ENCODE measurements at regions not wholly inside any gene's neighbourhood (a gene's known extent, or its start where the extent isn't known, plus 50 kb on each side); places are given as distances from the start of the nearest gene placed in this dataset.

DNA sequence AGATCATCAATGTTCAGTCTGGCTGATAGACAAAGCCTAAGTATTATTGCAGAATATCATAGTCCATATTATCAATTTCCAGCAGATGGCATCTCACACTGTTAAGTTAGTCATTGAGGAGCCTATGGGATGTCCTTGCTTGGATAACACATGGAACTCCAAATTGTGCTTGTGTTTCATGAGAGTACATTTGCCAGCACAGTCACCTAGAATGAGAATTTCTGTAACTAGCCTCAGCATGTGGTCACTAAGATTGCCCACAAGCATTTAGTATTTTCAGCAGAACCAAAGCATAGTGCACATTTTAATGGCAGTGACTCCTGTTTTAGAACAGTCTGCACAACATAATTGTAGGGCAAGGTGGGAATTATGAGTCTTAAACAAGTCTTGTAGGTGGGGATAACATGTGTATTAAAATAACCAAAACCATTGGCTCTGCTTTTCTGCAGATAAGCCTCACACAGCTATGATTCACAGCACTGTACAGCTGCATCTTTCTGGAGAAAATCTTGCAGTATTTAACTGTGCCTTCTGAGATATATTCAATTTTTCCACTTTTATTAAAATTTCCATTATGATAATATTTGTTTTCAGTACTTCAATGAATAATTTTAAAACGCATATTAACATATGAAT lies 882.8 kb upstream of the SOX9 start:
- no peak for DNase-seq

DNA sequence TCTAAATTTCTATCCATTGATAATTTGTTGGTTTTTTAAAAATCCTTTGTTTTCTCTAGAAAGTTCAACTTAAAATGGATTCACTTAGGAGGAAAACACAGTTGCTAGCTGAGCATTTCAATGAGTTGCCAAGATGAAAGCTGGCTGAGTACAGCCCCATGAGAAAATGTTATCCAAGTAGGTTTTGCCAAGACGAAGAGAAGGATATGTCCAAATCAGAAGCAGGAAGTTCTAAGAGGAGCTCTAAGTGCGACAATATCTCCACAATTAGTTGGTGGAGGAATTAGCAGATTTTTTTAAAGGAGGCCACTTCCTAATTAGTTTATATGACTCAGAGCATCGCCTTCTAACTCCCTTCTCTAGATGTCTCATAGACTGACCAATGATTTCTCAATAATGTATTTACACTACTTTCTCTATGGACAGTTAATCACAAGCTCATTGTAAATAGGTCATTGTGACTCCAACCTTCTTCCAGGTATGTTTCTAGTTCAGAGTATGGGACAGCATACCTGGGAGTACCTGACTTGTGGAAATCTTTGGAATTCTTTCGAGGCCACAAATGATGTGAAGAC lies 873.3 kb upstream of the SOX9 start:
- DNase-seq = no peak

DNA sequence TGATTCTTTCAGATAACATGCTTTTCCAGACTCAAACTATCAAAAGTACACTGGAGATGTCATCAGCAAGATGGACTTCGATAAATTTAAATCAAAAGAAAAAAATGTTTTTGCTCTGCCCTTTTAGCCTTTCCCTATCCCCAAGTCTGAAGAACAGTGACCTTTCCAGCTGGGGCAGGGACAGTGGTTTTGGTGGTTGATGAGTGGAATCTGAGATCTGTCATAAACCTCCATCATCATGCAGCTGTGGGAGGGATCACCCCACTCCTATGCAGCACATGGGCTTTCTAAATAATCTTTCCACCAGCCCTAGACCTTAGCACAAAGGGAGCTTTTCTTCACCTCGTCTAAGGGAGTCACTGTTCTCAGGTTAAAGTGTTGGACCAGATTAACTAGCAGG lies 869.5 kb upstream of the SOX9 start:
- DNase-seq = no peak

DNA sequence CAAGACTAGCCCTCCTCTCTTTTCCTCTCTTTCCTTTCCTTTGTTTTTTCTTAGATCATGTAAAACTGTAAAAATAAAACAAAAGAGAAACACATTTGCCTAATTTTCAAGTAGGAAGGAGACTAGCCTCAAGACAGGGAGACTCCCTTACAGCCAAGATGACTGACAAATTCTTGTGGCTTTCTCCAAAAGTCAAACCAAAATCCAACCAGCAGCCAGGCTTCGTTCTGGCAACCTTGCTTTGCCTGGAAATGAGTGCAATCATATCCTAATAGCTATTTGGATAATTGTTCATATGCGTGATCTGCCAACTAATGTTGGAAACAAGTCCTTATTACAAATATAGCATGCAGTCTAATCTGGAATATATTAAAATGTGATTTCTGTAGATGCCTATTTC lies 868.9 kb upstream of the SOX9 start:
- DNase-seq = no peak

DNA sequence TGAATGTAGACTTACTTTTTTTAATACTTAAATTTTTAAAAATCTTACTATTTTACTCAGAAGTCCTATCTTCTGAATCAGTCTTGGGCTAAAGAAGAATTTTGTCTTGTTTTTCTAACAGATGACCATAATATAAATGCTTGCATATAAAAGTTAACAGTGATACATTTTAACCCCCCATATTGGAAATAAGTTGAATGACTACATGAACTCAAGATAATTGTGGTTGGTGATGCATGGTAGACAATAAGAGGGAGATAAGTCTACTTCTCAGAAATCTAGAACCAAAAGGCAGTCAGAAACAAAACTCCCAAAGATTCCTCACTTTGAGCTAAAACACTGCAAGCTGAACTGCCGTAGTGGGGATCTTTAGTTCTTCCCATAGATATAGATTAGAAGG lies 868.4 kb upstream of the SOX9 start:
- DNase-seq = no peak

DNA sequence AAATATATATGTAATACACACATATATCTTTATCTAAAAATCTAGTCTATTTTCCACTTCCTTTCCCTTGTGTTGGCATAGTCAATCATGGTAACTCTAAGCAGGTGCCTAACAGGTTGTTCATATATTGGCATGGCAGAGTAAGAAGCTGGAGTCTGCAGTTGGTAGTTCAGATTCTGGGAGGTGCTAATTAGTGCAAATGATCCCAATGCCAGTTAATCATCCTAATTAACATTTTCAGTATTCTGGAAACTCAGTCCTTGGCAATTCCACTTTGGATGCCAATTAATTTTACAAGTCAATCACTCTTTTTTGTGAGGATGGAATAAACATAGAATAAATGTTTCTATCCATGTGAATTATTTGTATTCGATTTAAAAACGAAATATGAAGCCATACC lies 863.7 kb upstream of the SOX9 start:
- no peak for DNase-seq

DNA sequence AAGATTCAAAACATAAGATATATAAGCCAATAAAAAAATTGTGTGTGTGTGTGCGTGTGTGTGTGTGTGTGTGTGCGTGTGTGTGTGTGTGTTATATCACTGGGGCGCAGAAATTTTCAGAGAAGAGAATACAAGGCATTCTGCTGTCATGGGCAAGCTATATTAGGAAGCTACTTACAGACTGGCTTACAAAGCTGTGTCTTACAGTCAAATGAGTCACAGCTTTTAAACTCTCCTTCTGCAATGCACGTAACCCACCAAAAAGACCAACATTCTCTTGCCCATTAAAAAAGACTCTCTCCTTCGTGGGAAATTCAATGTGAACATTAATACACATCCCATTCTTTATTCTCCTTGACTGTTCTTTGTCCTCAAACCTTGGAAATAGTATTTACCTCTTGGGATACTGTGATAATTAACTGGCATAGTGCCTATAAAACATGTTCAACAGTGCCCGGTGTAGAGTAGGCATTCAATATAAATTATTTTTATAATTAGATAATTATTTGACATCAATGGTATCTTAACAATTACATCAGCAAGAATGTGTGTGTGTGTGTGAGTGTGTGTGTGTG lies 860.4 kb upstream of the SOX9 start:
- DNase-seq = no peak

DNA sequence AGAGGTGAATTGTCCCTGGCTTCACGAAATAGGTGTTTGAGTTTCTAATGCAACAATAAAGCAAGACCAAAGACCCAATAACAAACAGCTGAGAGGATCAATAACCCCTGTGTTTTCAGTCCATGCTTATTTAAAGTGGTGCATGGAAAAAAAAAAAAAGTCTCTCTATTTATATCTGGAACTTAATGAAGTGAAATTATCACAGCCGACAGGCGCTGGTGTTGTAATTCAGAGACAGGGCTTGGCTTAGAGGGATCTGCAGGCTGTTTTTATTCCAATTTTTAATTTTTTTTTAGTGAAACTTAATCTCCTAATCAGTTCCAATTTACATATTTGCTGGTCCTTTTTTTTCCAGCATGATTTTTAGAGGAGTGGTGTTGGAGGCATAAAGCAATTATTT lies 858.2 kb upstream of the SOX9 start:
- DNase-seq = no peak

DNA sequence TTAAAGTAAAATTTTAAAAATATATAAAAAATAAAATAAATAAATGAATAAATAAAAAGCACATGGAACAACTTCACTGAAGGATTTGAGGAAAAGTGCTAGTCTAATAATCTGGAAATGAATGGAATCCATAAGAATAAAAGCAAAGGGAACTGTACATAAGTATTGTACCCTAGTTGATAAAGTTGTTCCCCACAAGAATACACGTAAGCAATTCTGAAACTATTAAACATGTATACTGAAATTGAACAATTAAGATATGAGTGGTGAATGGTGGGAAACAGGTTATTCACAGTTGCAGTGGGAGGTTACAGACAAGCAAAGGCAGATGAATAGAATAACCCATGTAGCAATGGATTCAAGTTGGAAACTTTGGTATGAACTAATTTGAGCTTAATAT lies 853.2 kb upstream of the SOX9 start:
- DNase-seq = no peak

DNA sequence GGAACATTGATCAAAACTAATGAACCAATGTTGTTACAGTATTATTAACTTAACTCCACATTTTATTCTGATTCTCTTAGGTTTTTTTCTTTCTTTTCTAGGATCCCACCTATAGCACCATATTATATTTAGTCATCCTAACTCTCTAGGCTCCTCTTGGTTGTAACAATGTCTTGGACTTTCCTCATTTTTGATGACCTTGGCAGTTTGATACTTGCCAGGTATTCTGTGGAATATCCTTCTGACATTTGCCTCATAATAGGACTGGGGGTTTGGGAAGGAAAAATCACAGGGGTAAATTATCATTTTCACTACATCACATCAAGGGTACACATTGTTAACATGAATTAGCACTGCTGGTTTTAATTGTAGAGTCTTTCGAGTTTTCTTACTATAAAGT lies 851.6 kb upstream of the SOX9 start:
- DNase-seq = no peak

DNA sequence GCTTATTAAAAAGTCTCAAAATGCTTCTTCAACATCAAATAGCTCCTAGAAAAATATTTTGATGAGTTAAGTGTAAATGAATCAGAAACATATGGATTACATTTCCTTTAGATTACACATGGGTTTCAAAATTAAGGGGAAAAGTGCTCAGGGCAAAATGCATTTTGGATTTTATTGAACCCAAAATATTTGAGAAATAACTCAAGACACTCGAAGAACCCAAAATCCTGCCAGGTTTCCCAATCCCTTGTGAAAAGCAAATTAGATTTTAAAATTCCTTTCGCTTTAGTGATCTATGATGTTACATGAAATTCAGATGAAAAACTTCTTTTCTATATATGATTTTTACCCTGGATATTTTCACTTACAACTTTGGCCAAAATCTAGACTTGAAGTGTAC lies 847.4 kb upstream of the SOX9 start:
- DNase-seq = no peak

DNA sequence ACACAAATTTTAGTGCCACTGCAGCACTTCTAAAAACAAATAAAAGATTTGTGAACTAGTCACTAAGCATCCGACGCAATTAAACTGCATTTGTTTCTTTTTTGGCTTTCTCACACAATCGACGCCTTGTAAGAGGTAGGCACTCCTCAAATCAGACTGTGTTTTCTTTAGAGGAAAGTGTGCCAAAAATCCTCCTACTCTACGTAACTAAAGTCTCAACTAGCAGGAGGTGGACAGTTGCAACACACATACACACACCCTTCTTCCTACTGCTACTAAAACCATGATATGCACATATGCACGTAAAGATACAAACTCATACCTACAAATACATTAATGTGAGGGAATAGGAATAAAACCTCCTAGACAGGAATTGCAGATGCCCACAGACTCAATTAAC lies 844.7 kb upstream of the SOX9 start:
- DNase-seq = no peak

DNA sequence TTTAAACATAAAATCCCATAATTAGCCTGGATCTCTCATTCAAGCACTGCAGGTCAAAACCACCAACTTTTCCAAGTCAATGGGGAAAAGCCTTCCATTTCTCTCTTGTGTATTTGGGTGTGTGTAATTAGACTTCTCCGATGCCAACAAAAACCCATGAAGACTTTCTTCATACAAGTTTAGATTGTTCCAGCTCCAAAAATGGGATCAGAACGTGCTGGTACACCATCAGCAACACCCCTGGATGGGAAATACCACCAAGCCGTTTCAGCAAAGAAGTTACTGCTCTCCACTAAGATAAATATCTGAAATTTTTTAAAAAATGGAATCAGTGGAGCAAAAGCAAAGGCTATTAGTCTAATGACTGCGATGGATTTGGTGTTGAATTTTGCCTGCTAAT lies 837.3 kb upstream of the SOX9 start:
- no peak for DNase-seq

DNA sequence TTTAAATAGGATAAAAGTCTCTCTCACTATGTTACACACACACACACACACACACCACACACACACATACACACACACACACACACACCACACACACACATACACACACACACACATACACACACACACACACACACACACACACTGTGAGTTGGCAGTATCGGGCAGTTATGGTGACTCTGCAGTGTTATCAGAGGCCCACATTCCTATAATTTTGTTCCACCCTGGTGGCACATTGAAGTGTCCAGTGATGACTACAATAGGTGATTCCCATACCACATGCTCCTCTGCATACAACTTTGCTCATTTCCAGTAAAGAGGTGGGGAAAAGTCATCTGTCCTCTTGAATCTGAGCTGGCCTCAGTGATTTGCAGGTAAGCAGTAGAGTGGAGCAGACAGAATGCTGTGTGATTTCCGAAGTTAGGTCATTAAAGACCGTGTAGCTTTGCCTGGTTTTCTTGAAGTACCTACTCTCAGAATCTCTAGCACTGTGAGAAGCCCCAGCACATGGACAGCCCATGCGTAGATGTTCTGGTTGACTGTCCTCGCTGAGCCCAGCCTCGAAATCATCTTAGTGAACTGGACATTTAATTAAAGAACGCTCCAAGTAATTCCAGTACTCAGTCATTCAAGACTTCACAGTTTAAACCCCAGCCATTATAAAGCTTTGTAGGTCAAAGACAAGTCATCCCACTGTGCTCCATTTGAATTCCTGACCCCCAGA lies 836.6 kb upstream of the SOX9 start:
- no peak for DNase-seq

DNA sequence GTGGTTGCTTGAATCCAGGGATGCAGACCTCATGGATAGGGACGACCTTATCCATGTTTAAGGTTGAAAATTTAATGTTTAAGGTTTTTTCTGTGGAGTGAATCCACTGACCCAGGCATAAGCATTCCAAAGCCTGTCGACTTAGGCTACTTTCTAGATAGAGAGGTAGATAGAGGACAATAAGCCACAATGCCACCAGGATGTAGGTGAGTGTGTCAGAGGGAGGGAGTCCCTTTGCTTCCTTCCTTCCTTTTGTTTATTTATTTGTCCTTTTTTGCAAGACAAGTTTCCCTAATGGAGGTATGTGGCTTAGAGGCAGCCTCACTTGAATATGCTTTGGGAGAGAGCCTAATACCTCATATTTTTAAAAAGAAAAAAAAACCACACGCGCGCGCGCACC lies 834.2 kb upstream of the SOX9 start:
- no peak for DNase-seq

DNA sequence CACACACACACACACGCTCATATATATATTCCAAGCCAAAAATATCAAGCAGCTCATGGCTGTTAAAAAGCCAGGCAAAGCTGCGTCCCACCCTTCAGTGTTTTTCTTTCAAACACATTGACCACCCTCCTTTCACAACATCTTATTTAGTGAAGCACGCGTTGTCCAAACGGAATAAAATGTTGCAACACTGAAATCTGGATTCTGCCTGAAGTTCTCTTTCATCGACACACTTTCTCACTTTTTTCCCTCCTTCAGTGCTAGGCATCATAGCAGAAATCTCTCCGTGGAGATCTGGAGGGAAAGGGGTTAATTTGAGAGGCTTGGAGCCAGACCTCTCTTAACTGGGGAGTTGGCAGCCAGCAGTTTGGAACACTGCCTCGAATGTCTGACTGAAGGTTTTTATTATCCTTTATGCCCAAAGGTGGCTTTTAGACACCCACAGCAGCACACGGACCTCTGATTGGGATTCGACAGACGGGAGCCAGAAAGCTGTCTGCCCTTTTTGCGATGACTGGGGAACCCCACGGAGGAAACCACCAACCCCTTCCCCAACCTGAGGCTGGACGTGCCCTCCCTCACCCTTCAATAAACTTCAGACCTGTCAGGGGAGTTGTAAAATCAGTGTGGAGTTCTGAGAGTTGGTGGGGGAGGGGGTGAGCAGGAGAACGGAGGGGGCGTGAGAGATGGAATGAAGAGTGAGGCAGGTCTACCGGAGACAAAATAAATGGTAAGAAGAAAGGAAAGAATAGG lies 833.6 kb upstream of the SOX9 start:
- no peak for DNase-seq

DNA sequence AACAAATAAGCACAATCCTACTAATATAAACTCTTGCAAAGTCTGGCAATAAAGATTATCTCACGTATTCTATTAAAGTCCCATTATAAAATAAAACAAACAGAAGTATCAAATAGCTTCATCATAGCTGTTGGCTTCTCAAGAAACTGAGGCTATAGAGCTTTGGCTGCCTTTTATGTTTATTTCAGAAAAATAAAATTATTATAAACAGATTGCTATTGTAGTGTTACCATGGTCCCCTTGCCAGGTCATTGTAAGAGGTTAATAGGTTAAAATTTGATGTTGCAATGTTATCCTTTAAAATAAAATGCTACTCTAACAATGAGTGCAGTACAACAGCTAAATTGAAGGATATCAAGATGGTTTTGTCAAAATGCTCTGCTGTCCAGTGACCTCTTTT lies 828.8 kb upstream of the SOX9 start:
- no peak for DNase-seq

DNA sequence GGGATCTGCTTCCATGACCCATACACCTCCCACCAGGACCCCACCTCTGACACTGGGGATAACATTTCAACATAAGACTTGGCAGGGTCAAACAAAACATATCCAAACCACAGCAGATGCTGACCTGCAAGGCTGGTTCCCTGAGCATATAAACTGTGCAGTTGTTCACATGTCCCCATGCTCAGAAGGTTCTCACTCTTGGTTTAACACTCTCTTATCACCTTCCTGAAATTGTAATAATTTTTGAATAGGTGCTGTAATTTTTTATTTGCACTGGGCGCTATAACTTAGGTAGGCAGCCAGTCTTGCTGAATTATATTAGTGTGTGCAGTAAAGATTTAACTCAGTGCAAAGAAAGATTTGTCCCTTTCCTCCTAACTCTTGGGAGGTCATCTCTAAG lies 824.8 kb upstream of the SOX9 start:
- no peak for DNase-seq

DNA sequence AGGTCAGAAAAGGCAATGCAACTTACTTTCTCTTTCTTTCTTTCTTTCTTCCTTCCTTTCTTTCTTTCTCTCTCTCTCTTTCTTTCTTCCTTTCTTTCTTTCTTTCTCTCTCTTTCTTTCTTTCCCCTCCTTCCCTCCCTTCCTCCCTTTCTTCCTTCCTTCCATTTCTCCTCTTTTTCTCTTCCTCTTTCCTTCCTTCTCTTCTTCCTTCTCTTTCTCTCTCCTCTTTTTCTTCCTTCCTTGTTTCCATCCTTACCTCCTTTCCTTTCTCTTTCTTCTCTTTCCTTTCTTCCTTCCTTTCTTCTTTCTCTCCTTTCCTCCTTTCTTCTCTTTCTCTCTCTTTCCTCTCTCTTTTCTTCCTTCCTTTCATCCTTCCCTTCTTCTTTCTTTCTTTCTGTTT lies 819.8 kb upstream of the SOX9 start:
- DNase-seq = no peak

DNA sequence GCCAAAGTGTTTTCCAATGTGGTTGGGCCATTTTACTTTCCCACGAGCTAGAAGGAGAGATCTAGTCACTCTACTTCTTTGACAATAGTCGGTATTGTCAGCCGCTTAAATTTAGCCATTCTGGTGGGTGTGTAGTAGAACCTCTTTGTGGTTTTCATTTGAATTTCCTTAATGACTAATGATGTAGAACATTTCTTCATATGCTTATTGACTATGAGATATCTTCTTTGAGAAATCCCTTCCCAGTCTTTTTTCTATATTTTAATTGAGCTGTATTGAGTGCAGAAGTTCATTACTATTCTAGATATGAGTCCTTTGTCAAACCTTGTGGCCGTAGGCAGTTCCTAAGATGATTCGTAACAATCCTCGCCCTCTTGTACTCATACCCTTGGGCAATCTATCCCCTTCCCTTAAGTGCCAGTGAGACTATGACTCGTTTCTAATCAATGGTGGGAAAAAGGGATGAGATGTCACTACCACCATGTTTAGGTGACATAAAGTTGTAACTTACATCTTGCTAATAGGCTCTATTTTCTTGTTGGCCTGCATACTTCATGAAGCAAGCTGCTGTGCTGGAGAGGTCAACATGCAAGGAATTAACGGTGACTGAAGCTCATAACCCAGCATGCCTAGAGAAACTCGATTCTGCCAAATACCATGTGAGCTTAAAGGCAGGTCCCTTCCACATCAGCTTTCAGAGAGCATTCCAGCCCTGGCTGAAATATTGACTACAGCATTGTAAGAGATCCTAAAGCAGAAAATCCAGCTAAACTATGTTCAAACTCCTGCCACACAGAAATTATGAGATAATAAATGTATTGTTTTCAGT lies 817.9 kb upstream of the SOX9 start:
- no peak for DNase-seq

DNA sequence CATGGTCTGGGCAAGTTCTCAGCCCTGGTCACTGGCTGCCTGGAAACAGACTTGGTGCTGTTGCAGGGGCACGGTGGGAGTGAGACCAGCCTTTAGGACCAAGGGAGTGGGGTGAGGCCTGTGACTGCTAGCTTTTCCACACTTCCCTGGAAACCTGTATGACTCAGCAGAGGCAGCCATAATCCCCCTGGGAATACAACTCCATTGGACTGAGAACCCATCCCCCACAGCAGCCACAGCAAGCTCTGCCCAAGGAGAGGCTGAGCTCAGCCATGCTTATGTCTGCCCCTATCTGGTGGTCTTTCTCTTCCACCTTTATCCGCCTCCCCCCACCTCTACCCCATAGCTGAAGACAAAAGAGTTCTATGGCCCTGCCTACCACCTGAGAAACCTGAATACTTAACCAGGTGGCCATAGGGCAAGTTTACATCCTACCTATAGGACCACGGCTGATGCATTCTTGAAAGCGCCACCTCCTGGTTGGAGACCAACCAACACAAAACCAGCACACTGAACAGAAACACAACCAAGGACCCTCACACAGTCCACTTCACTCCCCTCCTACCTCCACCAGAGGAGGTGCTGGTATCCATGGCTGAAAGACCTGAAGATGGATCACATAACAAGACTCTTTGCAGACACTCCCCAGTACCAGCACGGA lies 816.2 kb upstream of the SOX9 start:
- DNase-seq = no peak

DNA sequence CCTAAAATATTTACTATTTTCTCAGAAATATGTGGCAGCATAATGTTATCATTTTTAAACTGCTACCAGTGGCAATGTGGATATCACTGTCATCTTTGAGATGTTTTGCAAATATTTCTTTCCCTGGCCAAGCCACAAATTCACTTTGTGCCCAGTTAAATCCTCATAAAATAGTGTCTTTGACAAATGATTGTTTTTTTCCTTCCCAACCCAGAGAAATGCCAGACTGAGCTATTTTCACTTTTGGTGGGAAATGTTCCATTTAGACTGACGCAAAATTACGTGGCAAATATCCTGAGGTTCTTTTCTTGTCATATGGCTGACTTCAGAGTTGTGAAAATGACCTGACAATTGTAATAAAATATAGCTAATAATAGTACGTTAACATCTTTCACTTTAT lies 807.0 kb upstream of the SOX9 start:
- no peak for DNase-seq

Data from CD4-positive, alpha-beta T cell treated with Interleukin-4 for 1 hour (primary cell).